ENCODE measurements at regions not wholly inside any gene's neighbourhood (a gene's known extent, or its start where the extent isn't known, plus 50 kb on each side); places are given as distances from the start of the nearest gene placed in this dataset.

GRCh38 chr4:177087499-177087898 is 222.2 kb upstream of the NEIL3 start:
- FAIRE-seq (no peak), DNase-seq (ENCODE audit: low read depth) (no peak)
- Histone ChIP-seq H3K36me3 (ENCODE audit: control insufficient read depth, insufficient read depth, low read length) (no peaks in the 10 kb centered on the region), H3K27me3 (ENCODE audit: control insufficient read depth, insufficient read depth, low read length) (no peaks in the 10 kb centered on the region), H3K4me3 (ENCODE audit: low read depth, low read length) (no peak overlapping the region)
- TF ChIP-seq CTCF (IDR thresholded peaks at IDR 0.05; ENCODE audit: insufficient read depth, low read length, severe bottlenecking): no peak

GRCh38 chr4:177091515-177091914 is 218.2 kb upstream of the NEIL3 start:
- no peak for TF ChIP-seq CTCF (IDR thresholded peaks at IDR 0.05; ENCODE audit: insufficient read depth, low read length, severe bottlenecking)
- Histone ChIP-seq H3K4me3 (ENCODE audit: low read depth, low read length) (no peak overlapping the region), H3K27me3 (ENCODE audit: control insufficient read depth, insufficient read depth, low read length) (no peaks in the 10 kb centered on the region), H3K36me3 (ENCODE audit: control insufficient read depth, insufficient read depth, low read length) (no peaks in the 10 kb centered on the region)
- FAIRE-seq (no peak), DNase-seq (ENCODE audit: low read depth) (no peak)

- no peak for TF ChIP-seq CTCF (IDR thresholded peaks at IDR 0.05; ENCODE audit: insufficient read depth, low read length, severe bottlenecking)
- Histone ChIP-seq H3K36me3 (ENCODE audit: control insufficient read depth, insufficient read depth, low read length) (no peaks in the 10 kb centered on the region), H3K27me3 (ENCODE audit: control insufficient read depth, insufficient read depth, low read length) (no peaks in the 10 kb centered on the region), H3K4me3 (ENCODE audit: low read depth, low read length) (no peak overlapping the region)
- no peak for FAIRE-seq
- no peak for DNase-seq (ENCODE audit: low read depth)
These were observed 216.9 kb upstream of the NEIL3 start for GRCh38 chr4:177092807-177093206.

GRCh38 chr4:177093964-177094363 is 215.7 kb upstream of the NEIL3 start:
- H3K36me3 ChIP-seq (ENCODE audit: control insufficient read depth, insufficient read depth, low read length): no peaks in the 10 kb centered on the region
- FAIRE-seq (no peak), DNase-seq (ENCODE audit: low read depth) (no peak)
- no peak for TF ChIP-seq CTCF (IDR thresholded peaks at IDR 0.05; ENCODE audit: insufficient read depth, low read length, severe bottlenecking)
- H3K27me3 ChIP-seq (ENCODE audit: control insufficient read depth, insufficient read depth, low read length): no peaks in the 10 kb centered on the region
- H3K4me3 ChIP-seq (ENCODE audit: low read depth, low read length): no peak overlapping the region

- Histone ChIP-seq H3K4me3 (ENCODE audit: low read depth, low read length) (no peak overlapping the region), H3K36me3 (ENCODE audit: control insufficient read depth, insufficient read depth, low read length) (no peaks in the 10 kb centered on the region), H3K27me3 (ENCODE audit: control insufficient read depth, insufficient read depth, low read length) (no peaks in the 10 kb centered on the region)
- TF ChIP-seq CTCF (IDR thresholded peaks at IDR 0.05; ENCODE audit: insufficient read depth, low read length, severe bottlenecking): no peak
- no peak for FAIRE-seq
- no peak for DNase-seq (ENCODE audit: low read depth)
These were observed 212.4 kb upstream of the NEIL3 start for GRCh38 chr4:177097291-177097690.

GRCh38 chr4:177099211-177099610 is 210.5 kb upstream of the NEIL3 start:
- no peak for TF ChIP-seq CTCF (IDR thresholded peaks at IDR 0.05; ENCODE audit: insufficient read depth, low read length, severe bottlenecking)
- Histone ChIP-seq H3K27me3 (ENCODE audit: control insufficient read depth, insufficient read depth, low read length) (no peaks in the 10 kb centered on the region), H3K36me3 (ENCODE audit: control insufficient read depth, insufficient read depth, low read length) (no peaks in the 10 kb centered on the region), H3K4me3 (ENCODE audit: low read depth, low read length) (no peak overlapping the region)
- FAIRE-seq (no peak), DNase-seq (ENCODE audit: low read depth) (no peak)
